Keratinocyte (primary cell): ENCODE measurements at regions not wholly inside any gene's neighbourhood (a gene's known extent, or its start where the extent isn't known, plus 50 kb on each side); places are given as distances from the start of the nearest gene placed in this dataset.

Experiments
- DNase-seq: peaks from one replicate; pipeline ENCODE4 v3.0.0-alpha.2; 2011; ENCODE audit warnings: low read depth, missing footprints, low spot score
- FAIRE-seq: peaks from 2 replicates; lab custom pipeline; 2011; peaks lifted over from hg19 to GRCh38; lab: Jason Lieb, UNC
- H2AFZ ChIP-seq: 2 replicates; pipeline ENCODE4 v1.6.0; 2012; ENCODE audit warnings: low read length, control low read depth, inconsistent platforms; ENCODE audit not compliant: control insufficient read depth
- H3K27ac ChIP-seq: 2 replicates; pipeline ENCODE4 v1.5.1; 2011; ENCODE audit warnings: low read length; ENCODE audit not compliant: control insufficient read depth, insufficient read depth
- H3K27me3 ChIP-seq: 3 replicates; pipeline ENCODE4 v1.6.0; 2011; ENCODE audit warnings: low read length; ENCODE audit not compliant: control insufficient read depth, insufficient read depth; ENCODE audit errors: extremely low read depth
- H3K36me3 ChIP-seq, 2 experiments: 2 replicates in 1 of 2; 3 replicates in 1 of 2; pipeline ENCODE4 v1.5.1; 2011; ENCODE audit warnings: low read length in 2 of 2, mild to moderate bottlenecking in 1 of 2; ENCODE audit not compliant: control insufficient read depth in 2 of 2, insufficient read depth in 2 of 2; ENCODE audit errors: extremely low read depth in 1 of 2
- H3K4me1 ChIP-seq: 3 replicates; pipeline ENCODE4 v1.5.1; 2011; ENCODE audit warnings: low read length; ENCODE audit not compliant: control insufficient read depth, insufficient read depth; ENCODE audit errors: extremely low read depth
- H3K4me2 ChIP-seq: 3 replicates; pipeline ENCODE4 v1.6.0; 2011; ENCODE audit warnings: low read depth, low read length; ENCODE audit not compliant: control insufficient read depth, insufficient read depth; ENCODE audit errors: extremely low read depth
- H3K4me3 ChIP-seq, 3 experiments: fragments of 200-600 bp in 1 of 3; sonication (generic) in 1 of 3; 2 replicates in 2 of 3; 3 replicates in 1 of 3; pipeline ENCODE4 v1.5.1; 2011 to 2016; ENCODE audit warnings: low read length in 3 of 3, mild to moderate bottlenecking in 3 of 3, control low read depth in 2 of 3, inconsistent platforms in 1 of 3, low read depth in 1 of 3, mixed read lengths in 1 of 3, mixed run types in 1 of 3, moderate library complexity in 1 of 3; ENCODE audit not compliant: control insufficient read depth in 2 of 3, insufficient read depth in 2 of 3; ENCODE audit errors: extremely low read depth in 1 of 3
- H3K79me2 ChIP-seq: 2 replicates; pipeline ENCODE4 v1.6.0; 2012; ENCODE audit warnings: low read length; ENCODE audit not compliant: control insufficient read depth, insufficient read depth
- H3K9ac ChIP-seq: 3 replicates; pipeline ENCODE4 v1.6.0; 2011; ENCODE audit warnings: low read length; ENCODE audit not compliant: control insufficient read depth, insufficient read depth; ENCODE audit errors: extremely low read depth
- H3K9me1 ChIP-seq: 3 replicates; pipeline ENCODE4 v1.6.0; 2011; ENCODE audit warnings: low read length; ENCODE audit not compliant: control insufficient read depth, insufficient read depth; ENCODE audit errors: extremely low read depth
- H3K9me3 ChIP-seq: 2 replicates; pipeline ENCODE4 v1.5.1; 2012; ENCODE audit warnings: low read depth, low read length; ENCODE audit not compliant: control insufficient read depth
- H4K20me1 ChIP-seq: 3 replicates; pipeline ENCODE4 v1.6.0; 2011; ENCODE audit warnings: low read length; ENCODE audit not compliant: control insufficient read depth, insufficient read depth; ENCODE audit errors: extremely low read depth
- CTCF ChIP-seq, 3 experiments: IDR thresholded peaks in 1 of 3; conservative IDR thresholded peaks in 1 of 3; optimal IDR thresholded peaks in 1 of 3; 2 replicates in 2 of 3; 3 replicates in 1 of 3; pipeline versions ENCODE3 to v1.5.1; 2011; ENCODE audit warnings: low read length in 3 of 3, mild to moderate bottlenecking in 3 of 3, moderate library complexity in 2 of 3, control low read depth in 1 of 3, inconsistent platforms in 1 of 3; ENCODE audit not compliant: insufficient read depth in 2 of 3; ENCODE audit errors: extremely low read depth in 1 of 3
- EZH2 ChIP-seq: IDR thresholded peaks from one replicate; pipeline ENCODE4 v1.6.1; 2012; ENCODE audit warnings: inconsistent platforms, mild to moderate bottlenecking, low read length, moderate library complexity
- dilution Hi-C: fragments of 300-500 bp; cut with MboI; formaldehyde crosslinking; loops from one replicate; pipeline ENCODE4 v1.7.0; 2020; ENCODE audit warnings: low sequenced_read_pairs; ENCODE audit not compliant: extremely low pct_ligation_motif_present

- FAIRE-seq, result no peak
Measured at GRCh38 chr21:41092312-41092711, 75.6 kb upstream of the BACE2 start.

GRCh38 chr21:41095983-41096382 lies 72.0 kb upstream of the BACE2 start:
- H2AFZ ChIP-seq, result no peak overlapping the region
- FAIRE-seq, result no peak
- H3K27ac ChIP-seq, result no peak overlapping the region
- peaks cover 3% of the 10 kb centered on the region for H3K4me1 ChIP-seq
- H3K4me3 ChIP-seq, result no peak overlapping the region
- TF ChIP-seq EZH2 (no peak), CTCF (optimal IDR thresholded peaks at IDR 0.05 in 1 of 3, IDR thresholded peaks at IDR 0.05 in 1 of 3, conservative IDR thresholded peaks at IDR 0.05 in 1 of 3; ENCODE audit: extremely low read depth in 1 of 3, insufficient read depth in 2 of 3, low read length in 3 of 3) (no peak)
- peaks cover 2% of the 10 kb centered on the region for H3K9me3 ChIP-seq
- no peaks in the 10 kb centered on the region for H3K79me2 ChIP-seq
- no peaks in the 10 kb centered on the region for H4K20me1 ChIP-seq
- no peak overlapping the region for H3K9ac ChIP-seq
- no peak overlapping the region for H3K4me2 ChIP-seq
- dilution Hi-C loops, result no loop called here
- H3K9me1 ChIP-seq, result no peaks in the 10 kb centered on the region
- no peaks in the 10 kb centered on the region for H3K36me3 ChIP-seq
- H3K27me3 ChIP-seq, result no peaks in the 10 kb centered on the region
- DNase-seq, result no peak

More at GRCh38 chr21:41092312-41092711, 75.6 kb upstream of the BACE2 start:
- Histone ChIP-seq H3K9me1 (no peaks in the 10 kb centered on the region), H3K4me2 (no peak overlapping the region), H3K4me1 (no peaks in the 10 kb centered on the region), H3K9me3 (no peaks in the 10 kb centered on the region), H3K27me3 (no peaks in the 10 kb centered on the region), H3K4me3 (no peak overlapping the region), H2AFZ (no peak overlapping the region), H4K20me1 (no peaks in the 10 kb centered on the region), H3K27ac (no peak overlapping the region), H3K36me3 (no peaks in the 10 kb centered on the region), H3K79me2 (no peaks in the 10 kb centered on the region), H3K9ac (no peak overlapping the region)
- TF ChIP-seq EZH2 (no peak), CTCF (optimal IDR thresholded peaks at IDR 0.05 in 1 of 3, IDR thresholded peaks at IDR 0.05 in 1 of 3, conservative IDR thresholded peaks at IDR 0.05 in 1 of 3; ENCODE audit: extremely low read depth in 1 of 3, insufficient read depth in 2 of 3, low read length in 3 of 3) (no peak)
- dilution Hi-C loops, result no loop called here
- DNase-seq, result no peak
